ENCODE measurements at regions not wholly inside any gene's neighbourhood (a gene's known extent, or its start where the extent isn't known, plus 50 kb on each side); places are given as distances from the start of the nearest gene placed in this dataset.
"Not testable (repeated sequence)": the region's sequence is repeated elsewhere in the genome, so short reads cannot be mapped to it uniquely, and the experiment has no call there.

- DNase-seq (ENCODE audit: low read depth, low spot score): not testable (repeated sequence)
Observed at GRCh38 chr21:20502915-20503314, 495.3 kb upstream of the NCAM2 start.

GRCh38 chr21:20507783-20508182 is 490.4 kb upstream of the NCAM2 start:
- no peak for DNase-seq (ENCODE audit: low read depth, low spot score)

- DNase-seq (ENCODE audit: low read depth, low spot score): no peak
Observed at GRCh38 chr21:20511216-20511880, 486.9 kb upstream of the NCAM2 start.

GRCh38 chr21:20515446-20515845 is 482.8 kb upstream of the NCAM2 start:
- no peak for DNase-seq (ENCODE audit: low read depth, low spot score)

GRCh38 chr21:20519076-20519475 is 479.1 kb upstream of the NCAM2 start:
- DNase-seq (ENCODE audit: low read depth, low spot score): no peak

- no peak for DNase-seq (ENCODE audit: low read depth, low spot score)
Observed at GRCh38 chr21:20522611-20523010, 475.6 kb upstream of the NCAM2 start.

GRCh38 chr21:20523191-20523590 is 475.0 kb upstream of the NCAM2 start:
- no peak for DNase-seq (ENCODE audit: low read depth, low spot score)

GRCh38 chr21:20527731-20528460 is 470.3 kb upstream of the NCAM2 start:
- no peak for DNase-seq (ENCODE audit: low read depth, low spot score)

GRCh38 chr21:20537130-20537529 is 461.1 kb upstream of the NCAM2 start:
- no peak for DNase-seq (ENCODE audit: low read depth, low spot score)

- DNase-seq (ENCODE audit: low read depth, low spot score): no peak
Observed at GRCh38 chr21:20538039-20538658, 460.1 kb upstream of the NCAM2 start.

GRCh38 chr21:20545454-20545853 is 452.8 kb upstream of the NCAM2 start:
- no peak for DNase-seq (ENCODE audit: low read depth, low spot score)

- no peak for DNase-seq (ENCODE audit: low read depth, low spot score)
Observed at GRCh38 chr21:20551939-20552338, 446.3 kb upstream of the NCAM2 start.

- DNase-seq (ENCODE audit: low read depth, low spot score): no peak
Observed at GRCh38 chr21:20554785-20555184, 443.4 kb upstream of the NCAM2 start.

- no peak for DNase-seq (ENCODE audit: low read depth, low spot score)
Observed at GRCh38 chr21:20570824-20571232, 427.4 kb upstream of the NCAM2 start.

- no peak for DNase-seq (ENCODE audit: low read depth, low spot score)
Observed at GRCh38 chr21:20572582-20572981, 425.6 kb upstream of the NCAM2 start.

GRCh38 chr21:20581361-20581760 is 416.8 kb upstream of the NCAM2 start:
- DNase-seq (ENCODE audit: low read depth, low spot score): no peak

GRCh38 chr21:20591284-20591683 is 406.9 kb upstream of the NCAM2 start:
- no peak for DNase-seq (ENCODE audit: low read depth, low spot score)

- DNase-seq (ENCODE audit: low read depth, low spot score): no peak
Observed at GRCh38 chr21:20592463-20592862, 405.7 kb upstream of the NCAM2 start.

GRCh38 chr21:20603236-20603635 is 395.0 kb upstream of the NCAM2 start:
- DNase-seq (ENCODE audit: low read depth, low spot score): no peak

- no peak for DNase-seq (ENCODE audit: low read depth, low spot score)
Observed at GRCh38 chr21:20611008-20611407, 387.2 kb upstream of the NCAM2 start.

GRCh38 chr21:20613654-20614053 is 384.6 kb upstream of the NCAM2 start:
- DNase-seq (ENCODE audit: low read depth, low spot score): no peak

- no peak for DNase-seq (ENCODE audit: low read depth, low spot score)
Observed at GRCh38 chr21:20617130-20617529, 381.1 kb upstream of the NCAM2 start.

GRCh38 chr21:20618878-20619277 is 379.3 kb upstream of the NCAM2 start:
- DNase-seq (ENCODE audit: low read depth, low spot score): no peak
